GM12872 (cell line): ENCODE measurements at regions not wholly inside any gene's neighbourhood (a gene's known extent, or its start where the extent isn't known, plus 50 kb on each side); places are given as distances from the start of the nearest gene placed in this dataset.

Experiments
- CTCF ChIP-seq: IDR thresholded peaks from 3 replicates; pipeline ENCODE4 v1.5.1; 2011; ENCODE audit warnings: low read depth, mild to moderate bottlenecking, low read length, moderate library complexity; ENCODE audit not compliant: insufficient read depth

GRCh38 chr6:54665278-54665677, 181.3 kb upstream of the FAM83B start:
- TF ChIP-seq CTCF = no peak

- no peak for TF ChIP-seq CTCF
Observed at GRCh38 chr6:54680531-54680930, 166.0 kb upstream of the FAM83B start.

GRCh38 chr6:54681267-54681666, 165.3 kb upstream of the FAM83B start:
- TF ChIP-seq CTCF = no peak

- TF ChIP-seq CTCF = no peak
Observed at GRCh38 chr6:54681987-54682386, 164.6 kb upstream of the FAM83B start.

GRCh38 chr6:54689620-54690019, 157.0 kb upstream of the FAM83B start:
- TF ChIP-seq CTCF = no peak

GRCh38 chr6:54690596-54690995, 156.0 kb upstream of the FAM83B start:
- no peak for TF ChIP-seq CTCF

- TF ChIP-seq CTCF = no peak
Observed at GRCh38 chr6:54694928-54695532, 151.5 kb upstream of the FAM83B start.
